ENCODE measurements at regions not wholly inside any gene's neighbourhood (a gene's known extent, or its start where the extent isn't known, plus 50 kb on each side); places are given as distances from the start of the nearest gene placed in this dataset.

- no peak for DNase-seq (ENCODE audit: low spot score in 2 of 2)
- no peak overlapping the region for H3K4me3 ChIP-seq (ENCODE audit: low read depth, poor library complexity, severe bottlenecking)
- 75 to 83% methylated on average over 4 of the region's 4 CpGs for WGBS, 2 donors
- TF ChIP-seq POLR2A (IDR thresholded peaks at IDR 0.05), result no peak
- no peak for TF ChIP-seq CTCF (IDR thresholded peaks at IDR 0.05)
- intact Hi-C loops (cut with DNase I; ENCODE audit: low total_unique reads), result no loop called here
Observed at GRCh38 chr18:66662632-66663031, 58.7 kb upstream of the CDH19 start.

DNA sequence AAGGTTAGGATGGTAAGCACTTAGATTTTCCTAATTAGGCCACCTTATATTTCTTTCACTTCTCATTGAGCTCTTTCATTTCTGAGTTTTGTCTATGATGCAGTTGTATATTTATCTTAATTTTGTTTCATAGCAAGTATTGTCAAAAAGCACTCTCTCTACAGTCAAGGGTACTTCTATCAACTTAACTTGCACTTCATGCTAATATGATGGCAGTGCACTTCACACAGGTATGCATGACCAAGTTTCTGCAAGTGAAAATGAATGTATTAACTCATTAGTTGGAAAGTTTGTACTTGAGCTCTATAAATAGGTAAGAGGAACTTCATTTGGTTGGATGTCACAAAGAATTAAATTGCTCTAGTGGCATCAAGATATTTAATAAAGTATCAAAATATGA is 51.5 kb upstream of the CDH19 start:
- intact Hi-C loops (cut with DNase I; ENCODE audit: low total_unique reads), result no loop called here
- TF ChIP-seq CTCF (IDR thresholded peaks at IDR 0.05) (no peak), POLR2A (IDR thresholded peaks at IDR 0.05) (no peak)
- H3K4me3 ChIP-seq (ENCODE audit: low read depth, poor library complexity, severe bottlenecking), result no peak overlapping the region
- DNase-seq (ENCODE audit: low spot score in 2 of 2), result no peak

Small RNAs in the stretch of these regions (microRNA-seq; reads per million reads assigned to microRNA genes)
- 0 reads per million in 2 donors for gene MIR5011 (ENCODE audit: borderline number of aligned reads in 1 of 2, borderline replicate concordance in 2 of 2)

All from lower leg skin (tissue), 4 donors.